ENCODE measurements at regions not wholly inside any gene's neighbourhood (a gene's known extent, or its start where the extent isn't known, plus 50 kb on each side); places are given as distances from the start of the nearest gene placed in this dataset.

DNA sequence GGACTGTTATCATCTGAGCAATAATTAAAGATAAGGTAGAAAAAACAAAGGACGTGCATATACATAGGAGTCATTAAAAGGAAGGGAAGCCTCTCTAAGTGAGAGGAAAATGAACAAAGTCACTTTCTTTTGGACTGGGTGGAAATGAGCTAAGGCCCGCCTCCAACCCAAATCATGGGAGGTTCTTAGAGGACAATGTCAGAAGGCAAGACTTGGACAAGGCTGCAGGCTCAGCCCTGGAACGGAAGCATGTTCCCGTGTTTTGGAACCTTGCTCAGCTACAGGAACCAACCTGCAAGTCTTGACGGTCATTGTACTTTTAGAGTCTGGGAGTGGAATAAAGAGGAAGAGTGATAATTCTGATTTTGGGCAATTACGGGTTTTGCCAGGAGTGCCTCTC is 59.4 kb upstream of the EPB41L3 start:
- intact Hi-C loops (cut with DNase I), result loop anchor here in 4 of 10 donors (5.0 to 10.0 kb wide), 5 partner anchors 62 to 1284 kb away; no protein-coding TSS in a partner anchor
- Histone ChIP-seq H3K27me3 (peaks cover 0 to 8% (median 0%) of the 10 kb centered on the region in 7 donors), H3K36me3 (no peaks in the 10 kb centered on the region), H3K4me3 (no peak overlapping the region), H3K4me1 (no peaks in the 10 kb centered on the region), H3K9me3 (no peaks in the 10 kb centered on the region), H3K27ac (no peak overlapping the region)
- DNase-seq (no peak), ATAC-seq (no peak)
- WGBS, 2 donors, result 69 to 80% methylated on average over 6 of the region's 6 CpGs
- no peak for TF ChIP-seq CTCF (IDR thresholded peaks at IDR 0.05)

DNA sequence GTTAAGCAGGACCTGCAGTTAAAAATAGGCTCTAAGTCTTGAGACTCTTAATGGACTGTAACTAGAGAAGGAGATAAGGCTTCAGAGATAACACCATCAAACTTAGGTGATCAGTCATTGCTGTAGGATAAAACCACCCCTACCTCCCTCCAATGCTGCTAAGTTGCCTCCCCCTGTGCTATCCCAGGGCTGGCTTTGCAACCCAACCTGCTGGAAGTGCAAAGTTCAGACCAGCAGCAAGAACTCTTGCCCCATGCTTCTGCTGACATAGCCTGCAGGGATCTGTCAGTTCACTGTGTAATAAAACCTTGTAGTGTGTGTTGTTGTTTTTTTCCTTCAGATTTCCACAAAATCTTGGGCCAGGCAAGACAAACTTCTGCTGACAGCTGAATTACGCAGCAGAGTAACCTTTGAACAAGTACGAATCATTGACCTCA is 57.4 kb upstream of the EPB41L3 start:
- Histone ChIP-seq H3K4me3 (no peak overlapping the region), H3K36me3 (no peaks in the 10 kb centered on the region), H3K9me3 (no peaks in the 10 kb centered on the region), H3K27ac (no peak overlapping the region), H3K27me3 (peaks cover 0 to 12% (median 0%) of the 10 kb centered on the region in 7 donors), H3K4me1 (no peaks in the 10 kb centered on the region)
- ATAC-seq (no peak), DNase-seq (no peak)
- 80% methylated on average over 2 of the region's 2 CpGs for WGBS, 2 donors
- no peak for TF ChIP-seq CTCF (IDR thresholded peaks at IDR 0.05)
- intact Hi-C loops (cut with DNase I), result loop anchor here in 5 of 10 donors (2.0 to 10.0 kb wide), 6 partner anchors 64 to 1286 kb away; no protein-coding TSS in a partner anchor

GRCh38 chr18:5600378-5601071 is 56.7 kb upstream of the EPB41L3 start:
- no peak for DNase-seq
- Histone ChIP-seq H3K36me3 (no peaks in the 10 kb centered on the region), H3K9me3 (no peaks in the 10 kb centered on the region), H3K4me3 (no peak overlapping the region), H3K4me1 (no peaks in the 10 kb centered on the region), H3K27me3 (peaks cover 0 to 12% (median 0%) of the 10 kb centered on the region in 7 donors), H3K27ac (no peak overlapping the region)
- intact Hi-C loops (cut with DNase I), result loop anchor here in 5 of 10 donors (2.0 to 10.0 kb wide), 6 partner anchors 64 to 1287 kb away; no protein-coding TSS in a partner anchor
- TF ChIP-seq CTCF (IDR thresholded peaks at IDR 0.05), result peak in 8 of 9 donors; percentile 24 to 61 (median 47)
- WGBS, 2 donors, result 32 to 33% methylated on average over 4 of the region's 4 CpGs
- ATAC-seq, result no peak

GRCh38 chr18:5596585-5596984 is 52.8 kb upstream of the EPB41L3 start:
- ATAC-seq, result no peak
- H3K36me3 ChIP-seq, result no peaks in the 10 kb centered on the region
- H3K27ac ChIP-seq, result no peak overlapping the region
- H3K9me3 ChIP-seq, result peaks cover 0 to 13% (median 0%) of the 10 kb centered on the region in 11 donors
- H3K27me3 ChIP-seq, result peaks cover 0 to 4% (median 0%) of the 10 kb centered on the region in 7 donors
- intact Hi-C loops (cut with DNase I), result loop anchor here in 2 of 10 donors (10.0 kb wide), 2 partner anchors 248 to 1288 kb away; no protein-coding TSS in a partner anchor
- H3K4me3 ChIP-seq, result no peak overlapping the region
- DNase-seq, result no peak
- no peaks in the 10 kb centered on the region for H3K4me1 ChIP-seq
- no peak for TF ChIP-seq CTCF (IDR thresholded peaks at IDR 0.05)
- 53 to 73% methylated on average over 2 of the region's 2 CpGs for WGBS, 2 donors

All from heart right ventricle (tissue), 16 donors.